Lower lobe of right lung (tissue), 2 donors: ENCODE measurements at regions not wholly inside any gene's neighbourhood (a gene's known extent, or its start where the extent isn't known, plus 50 kb on each side); places are given as distances from the start of the nearest gene placed in this dataset.

Experiments
- ATAC-seq, 2 donors: fragments of 200-7000 bp; cut with Tn5 transposase; one replicate each; pipeline ENCODE4 v1.9.1; 2020 to 2022; ENCODE audit warnings: mild to moderate bottlenecking in 2 of 2, moderate library complexity in 2 of 2
- DNase-seq: peaks from one replicate; pipeline ENCODE4 v3.0.0-alpha.2; 2020
- H3K27ac ChIP-seq: fragments of 200-600 bp; one replicate; pipeline ENCODE4 v1.8.0; 2022
- H3K27me3 ChIP-seq: fragments of 200-600 bp; one replicate; pipeline ENCODE4 v1.8.0; 2022; ENCODE audit warnings: low read depth
- H3K36me3 ChIP-seq: fragments of 200-600 bp; one replicate; pipeline ENCODE4 v1.8.0; 2022; ENCODE audit warnings: mild to moderate bottlenecking
- H3K4me1 ChIP-seq: fragments of 200-600 bp; one replicate; pipeline ENCODE4 v1.8.0; 2022
- H3K4me3 ChIP-seq: fragments of 200-600 bp; one replicate; pipeline ENCODE4 v1.8.0; 2022; ENCODE audit warnings: mild to moderate bottlenecking
- H3K9me3 ChIP-seq: fragments of 200-600 bp; one replicate; pipeline ENCODE4 v1.8.0; 2022
- CTCF ChIP-seq: fragments of 200-600 bp; IDR thresholded peaks from one replicate; pipeline ENCODE4 v1.8.0; 2022; ENCODE audit warnings: antibody characterized with exemption, mild to moderate bottlenecking
- intact Hi-C: fragments of 100-400 bp; cut with DNase I; formaldehyde crosslinking; loops from one replicate; pipeline ENCODE4 v1.11.0; 2022
- donor health status: DM: no; HTN: yes; CAD: no; lungs with severe emphysema.

GRCh38 chr1:81351864-81352263, 448.9 kb upstream of the ADGRL2 start:
- TF ChIP-seq CTCF = no peak
- H3K4me1 ChIP-seq = no peaks in the 10 kb centered on the region
- no peaks in the 10 kb centered on the region for H3K27me3 ChIP-seq
- DNase-seq (no peak), ATAC-seq (no peak)
- intact Hi-C loops = no loop called here
- H3K36me3 ChIP-seq = no peaks in the 10 kb centered on the region
- no peak overlapping the region for H3K27ac ChIP-seq
- H3K4me3 ChIP-seq = no peak overlapping the region
- no peaks in the 10 kb centered on the region for H3K9me3 ChIP-seq

DNA sequence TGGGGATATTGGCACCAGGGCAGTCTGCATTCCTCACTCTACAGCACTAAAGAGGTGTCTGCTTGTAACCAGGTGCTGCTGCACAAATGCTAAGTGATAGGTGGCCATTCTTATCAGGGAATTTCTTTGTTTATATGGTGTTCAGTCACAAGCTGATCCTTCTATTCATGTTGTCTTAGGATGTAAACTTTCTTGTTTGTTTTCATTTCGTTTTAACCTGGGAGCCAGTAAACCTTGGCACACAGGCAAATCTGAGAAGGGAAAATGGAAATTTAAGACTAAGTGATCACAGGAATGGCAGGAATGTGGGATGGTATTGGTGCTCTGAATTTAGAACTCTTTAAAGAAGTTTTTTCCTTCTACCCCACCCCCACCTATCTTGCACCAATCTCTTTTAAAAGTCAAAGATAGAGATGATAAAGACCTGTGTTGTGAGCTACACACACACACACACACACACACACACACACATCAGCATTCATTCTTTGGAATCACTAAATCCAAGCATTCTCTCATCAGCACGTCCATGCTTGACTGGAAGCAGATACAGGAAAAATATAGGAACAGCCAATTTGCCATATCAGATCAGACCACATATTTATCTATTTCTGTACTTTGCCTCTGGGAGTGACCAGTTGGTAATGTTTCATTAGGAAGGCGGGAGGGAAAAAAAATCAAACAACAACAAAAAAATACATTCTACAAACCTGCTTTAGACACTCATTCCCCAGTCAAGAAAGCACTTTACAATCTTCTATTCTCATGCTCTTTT, 451.4 kb upstream of the ADGRL2 start:
- Histone ChIP-seq H3K9me3 (no peaks in the 10 kb centered on the region), H3K27me3 (no peaks in the 10 kb centered on the region), H3K36me3 (no peaks in the 10 kb centered on the region), H3K4me1 (no peaks in the 10 kb centered on the region), H3K4me3 (no peak overlapping the region), H3K27ac (no peak overlapping the region)
- no peak for TF ChIP-seq CTCF
- intact Hi-C loops = no loop called here
- ATAC-seq (no peak), DNase-seq (no peak)

GRCh38 chr1:81345110-81345509, 455.6 kb upstream of the ADGRL2 start:
- intact Hi-C loops = no loop called here
- Histone ChIP-seq H3K27ac (no peak overlapping the region), H3K36me3 (no peaks in the 10 kb centered on the region), H3K4me3 (no peak overlapping the region), H3K9me3 (no peaks in the 10 kb centered on the region), H3K27me3 (no peaks in the 10 kb centered on the region), H3K4me1 (no peaks in the 10 kb centered on the region)
- ATAC-seq (no peak), DNase-seq (no peak)
- no peak for TF ChIP-seq CTCF

DNA sequence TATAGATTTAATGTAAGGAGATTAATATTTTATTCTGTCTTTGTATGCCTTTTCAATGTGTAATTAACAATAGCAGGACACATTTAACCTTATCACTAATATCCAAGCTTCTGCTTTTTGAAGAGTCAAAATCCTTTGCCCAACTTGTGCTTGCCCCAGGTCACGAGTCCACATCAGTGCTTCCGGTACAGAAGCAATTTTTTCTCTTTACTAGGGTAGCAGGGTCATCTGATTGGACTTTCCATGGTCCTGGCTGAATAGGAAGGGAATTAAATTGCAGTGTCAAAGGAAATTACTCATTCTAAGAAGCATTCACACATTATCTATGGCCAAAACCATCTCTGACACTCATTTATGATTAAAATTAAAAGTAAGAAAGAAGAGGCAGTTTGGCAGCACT, 460.5 kb upstream of the ADGRL2 start:
- no peaks in the 10 kb centered on the region for H3K9me3 ChIP-seq
- no peak overlapping the region for H3K27ac ChIP-seq
- H3K27me3 ChIP-seq = no peaks in the 10 kb centered on the region
- H3K4me1 ChIP-seq = no peaks in the 10 kb centered on the region
- H3K36me3 ChIP-seq = no peaks in the 10 kb centered on the region
- ATAC-seq = no peak
- no peak for TF ChIP-seq CTCF
- no peak for DNase-seq
- no peak overlapping the region for H3K4me3 ChIP-seq
- intact Hi-C loops = no loop called here

GRCh38 chr1:81337226-81337625, 463.5 kb upstream of the ADGRL2 start:
- H3K27ac ChIP-seq = no peak overlapping the region

More at GRCh38 chr1:81337226-81337625, 463.5 kb upstream of the ADGRL2 start:
- Histone ChIP-seq H3K36me3 (no peaks in the 10 kb centered on the region), H3K27me3 (no peaks in the 10 kb centered on the region), H3K9me3 (no peaks in the 10 kb centered on the region), H3K4me1 (no peaks in the 10 kb centered on the region), H3K4me3 (no peak overlapping the region)
- ATAC-seq = no peak
- no peak for TF ChIP-seq CTCF
- intact Hi-C loops = no loop called here
- no peak for DNase-seq
